ENCODE measurements at regions not wholly inside any gene's neighbourhood (a gene's known extent, or its start where the extent isn't known, plus 50 kb on each side); places are given as distances from the start of the nearest gene placed in this dataset.

GRCh38 chr2:61700464-61700863 is 153.4 kb downstream of the FAM161A start:
- Histone ChIP-seq H3K27ac (no peak overlapping the region), H3K9me3 (ENCODE audit: low read depth, low read length) (no peaks in the 10 kb centered on the region), H3K36me3 (ENCODE audit: insufficient read depth, low read length) (no peaks in the 10 kb centered on the region), H3K9ac (ENCODE audit: insufficient read length) (no peak overlapping the region), H3K4me3 (no peak overlapping the region)
- TF ChIP-seq FOXP2 (optimal IDR thresholded peaks at IDR 0.05; ENCODE audit: control extremely low read depth, extremely low read length, insufficient read depth) = no peak
- TF ChIP-seq EZH2 (IDR thresholded peaks at IDR 0.05) = no peak
- no peak for TF ChIP-seq POLR2AphosphoS5 (IDR thresholded peaks at IDR 0.05; ENCODE audit: borderline replicate concordance, low read depth, low read length)
- no peak for DNase-seq (ENCODE audit: low read depth, low spot score)

GRCh38 chr2:61694312-61695274 is 156.4 kb upstream of the XPO1 start:
- peak; percentile 67; the same call in 1 of the 2 replicates for TF ChIP-seq POLR2AphosphoS5 (IDR thresholded peaks at IDR 0.05; ENCODE audit: borderline replicate concordance, low read depth, low read length)
- TF ChIP-seq FOXP2 (optimal IDR thresholded peaks at IDR 0.05; ENCODE audit: control extremely low read depth, extremely low read length, insufficient read depth) = no peak
- no peak for TF ChIP-seq EZH2 (IDR thresholded peaks at IDR 0.05)
- Histone ChIP-seq H3K27ac (no peak overlapping the region), H3K9ac (ENCODE audit: insufficient read length) (no peak overlapping the region), H3K36me3 (ENCODE audit: insufficient read depth, low read length) (no peaks in the 10 kb centered on the region), H3K4me3 (peak overlapping the region; percentile 91), H3K9me3 (ENCODE audit: low read depth, low read length) (no peaks in the 10 kb centered on the region)
- DNase-seq (ENCODE audit: low read depth, low spot score) = no peak

GRCh38 chr2:61693744-61694143 is 155.6 kb upstream of the XPO1 start:
- TF ChIP-seq POLR2AphosphoS5 (IDR thresholded peaks at IDR 0.05; ENCODE audit: borderline replicate concordance, low read depth, low read length) (no peak), EZH2 (IDR thresholded peaks at IDR 0.05) (no peak), FOXP2 (optimal IDR thresholded peaks at IDR 0.05; ENCODE audit: control extremely low read depth, extremely low read length, insufficient read depth) (no peak)
- Histone ChIP-seq H3K27ac (no peak overlapping the region), H3K36me3 (ENCODE audit: insufficient read depth, low read length) (no peaks in the 10 kb centered on the region), H3K4me3 (no peak overlapping the region), H3K9ac (ENCODE audit: insufficient read length) (no peak overlapping the region), H3K9me3 (ENCODE audit: low read depth, low read length) (no peaks in the 10 kb centered on the region)
- DNase-seq (ENCODE audit: low read depth, low spot score) = no peak

GRCh38 chr2:61690078-61690596 is 152.0 kb upstream of the XPO1 start:
- H3K4me3 ChIP-seq = no peak overlapping the region
- no peak overlapping the region for H3K9ac ChIP-seq (ENCODE audit: insufficient read length)
- no peaks in the 10 kb centered on the region for H3K36me3 ChIP-seq (ENCODE audit: insufficient read depth, low read length)
- no peak for DNase-seq (ENCODE audit: low read depth, low spot score)
- TF ChIP-seq POLR2AphosphoS5 (IDR thresholded peaks at IDR 0.05; ENCODE audit: borderline replicate concordance, low read depth, low read length) (no peak), FOXP2 (optimal IDR thresholded peaks at IDR 0.05; ENCODE audit: control extremely low read depth, extremely low read length, insufficient read depth) (no peak), EZH2 (IDR thresholded peaks at IDR 0.05) (no peak)
- H3K9me3 ChIP-seq (ENCODE audit: low read depth, low read length) = no peaks in the 10 kb centered on the region
- H3K27ac ChIP-seq = peak overlapping the region; percentile 40; the same call in 1 of the 2 replicates

- Histone ChIP-seq H3K9me3 (ENCODE audit: low read depth, low read length) (no peaks in the 10 kb centered on the region), H3K9ac (ENCODE audit: insufficient read length) (no peak overlapping the region), H3K4me3 (no peak overlapping the region), H3K36me3 (ENCODE audit: insufficient read depth, low read length) (no peaks in the 10 kb centered on the region), H3K27ac (no peak overlapping the region)
- no peak for DNase-seq (ENCODE audit: low read depth, low spot score)
- TF ChIP-seq POLR2AphosphoS5 (IDR thresholded peaks at IDR 0.05; ENCODE audit: borderline replicate concordance, low read depth, low read length) = no peak
- TF ChIP-seq FOXP2 (optimal IDR thresholded peaks at IDR 0.05; ENCODE audit: control extremely low read depth, extremely low read length, insufficient read depth) = no peak
- no peak for TF ChIP-seq EZH2 (IDR thresholded peaks at IDR 0.05)
These were observed 151.4 kb upstream of the XPO1 start for GRCh38 chr2:61689568-61689967.

GRCh38 chr2:61688369-61689334 is 150.5 kb upstream of the XPO1 start:
- no peak for DNase-seq (ENCODE audit: low read depth, low spot score)
- no peak overlapping the region for H3K4me3 ChIP-seq
- H3K27ac ChIP-seq = no peak overlapping the region
- TF ChIP-seq EZH2 (IDR thresholded peaks at IDR 0.05) (no peak), POLR2AphosphoS5 (IDR thresholded peaks at IDR 0.05; ENCODE audit: borderline replicate concordance, low read depth, low read length) (no peak), FOXP2 (optimal IDR thresholded peaks at IDR 0.05; ENCODE audit: control extremely low read depth, extremely low read length, insufficient read depth) (no peak)
- H3K36me3 ChIP-seq (ENCODE audit: insufficient read depth, low read length) = no peaks in the 10 kb centered on the region
- no peaks in the 10 kb centered on the region for H3K9me3 ChIP-seq (ENCODE audit: low read depth, low read length)
- H3K9ac ChIP-seq (ENCODE audit: insufficient read length) = no peak overlapping the region

GRCh38 chr2:61679096-61679495 is 140.9 kb upstream of the XPO1 start:
- Histone ChIP-seq H3K27ac (no peak overlapping the region), H3K9ac (ENCODE audit: insufficient read length) (no peak overlapping the region), H3K9me3 (ENCODE audit: low read depth, low read length) (no peaks in the 10 kb centered on the region; the same call in 1 of the 2 replicates), H3K4me3 (no peak overlapping the region), H3K36me3 (ENCODE audit: insufficient read depth, low read length) (no peaks in the 10 kb centered on the region)
- no peak for DNase-seq (ENCODE audit: low read depth, low spot score)
- TF ChIP-seq POLR2AphosphoS5 (IDR thresholded peaks at IDR 0.05; ENCODE audit: borderline replicate concordance, low read depth, low read length) = no peak
- no peak for TF ChIP-seq FOXP2 (optimal IDR thresholded peaks at IDR 0.05; ENCODE audit: control extremely low read depth, extremely low read length, insufficient read depth)
- no peak for TF ChIP-seq EZH2 (IDR thresholded peaks at IDR 0.05)
